Ovary (tissue), 3 donors: ENCODE measurements at regions not wholly inside any gene's neighbourhood (a gene's known extent, or its start where the extent isn't known, plus 50 kb on each side); places are given as distances from the start of the nearest gene placed in this dataset.

Source experiments
- CTCF ChIP-seq, 3 donors: fragments of 450-650 bp in 2 of 3; fragments of 200-600 bp in 1 of 3; IDR thresholded peaks; one replicate each; pipeline versions ENCODE4 v1.5.1 to v1.8.0; 2016 to 2022; ENCODE audit warnings: antibody characterized with exemption in 3 of 3, mild to moderate bottlenecking in 1 of 3
- EP300 ChIP-seq: sonication (generic); formaldehyde crosslinking; IDR thresholded peaks from one replicate; pipeline ENCODE4 v1.6.1; 2017; ENCODE audit warnings: antibody characterized with exemption
- POLR2A ChIP-seq: fragments of 450-650 bp; IDR thresholded peaks from one replicate; pipeline ENCODE4 v1.6.1; 2017; ENCODE audit warnings: antibody characterized with exemption, mild to moderate bottlenecking, moderate library complexity
- donor health status: DM: no; HTN: no; CAD: no.

GRCh38 chr20:50258790-50259483 lies 68.3 kb downstream of the CEBPB start:
- TF ChIP-seq CTCF (IDR thresholded peaks at IDR 0.05): no peak
- TF ChIP-seq POLR2A: no peak
- TF ChIP-seq EP300: no peak
